Hepatocyte (in vitro differentiated cells): ENCODE measurements at regions not wholly inside any gene's neighbourhood (a gene's known extent, or its start where the extent isn't known, plus 50 kb on each side); places are given as distances from the start of the nearest gene placed in this dataset.

ENCODE experiments used
- EZH2 ChIP-seq: fragments of 200-600 bp; sonication (generic); IDR thresholded peaks from 2 replicates; pipeline ENCODE4 v1.6.1; 2016; ENCODE audit warnings: antibody characterized with exemption, mild to moderate bottlenecking, borderline replicate concordance
- EZH2phosphoT487 ChIP-seq: fragments of 200-600 bp; sonication (generic); IDR thresholded peaks from one replicate; pipeline ENCODE4 v1.6.1; 2018; ENCODE audit warnings: antibody characterized with exemption, mild to moderate bottlenecking, low read depth, moderate library complexity; ENCODE audit not compliant: unreplicated experiment, severe bottlenecking
- TF ChIP-seq, protein P1 (sequence below): fragments of 200-600 bp; sonication (generic); IDR thresholded peaks from 2 replicates; pipeline ENCODE4 v1.5.1; 2016; ENCODE audit warnings: antibody characterized with exemption, mild to moderate bottlenecking; ENCODE audit not compliant: poor library complexity

DNA sequence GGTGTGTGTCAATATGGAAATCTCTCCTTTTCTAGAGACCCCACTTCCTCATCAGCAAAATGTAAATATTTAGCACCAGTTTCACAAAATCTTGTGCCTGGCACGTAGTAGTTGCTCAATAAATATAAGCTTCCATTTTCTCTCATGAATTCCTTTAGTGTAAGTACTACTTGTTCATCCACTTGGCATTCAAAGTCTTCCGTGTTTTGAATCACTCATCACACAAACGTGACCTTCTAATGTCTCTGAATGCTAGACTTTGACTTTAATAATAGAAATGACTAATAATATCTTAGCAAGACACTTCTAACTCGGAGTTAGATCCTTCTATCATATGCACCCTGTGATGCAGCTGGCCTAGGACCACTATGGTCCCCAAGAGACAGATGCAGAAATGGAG is 168.7 kb upstream of the ZNF32 start:
- TF ChIP-seq, protein P1, sequence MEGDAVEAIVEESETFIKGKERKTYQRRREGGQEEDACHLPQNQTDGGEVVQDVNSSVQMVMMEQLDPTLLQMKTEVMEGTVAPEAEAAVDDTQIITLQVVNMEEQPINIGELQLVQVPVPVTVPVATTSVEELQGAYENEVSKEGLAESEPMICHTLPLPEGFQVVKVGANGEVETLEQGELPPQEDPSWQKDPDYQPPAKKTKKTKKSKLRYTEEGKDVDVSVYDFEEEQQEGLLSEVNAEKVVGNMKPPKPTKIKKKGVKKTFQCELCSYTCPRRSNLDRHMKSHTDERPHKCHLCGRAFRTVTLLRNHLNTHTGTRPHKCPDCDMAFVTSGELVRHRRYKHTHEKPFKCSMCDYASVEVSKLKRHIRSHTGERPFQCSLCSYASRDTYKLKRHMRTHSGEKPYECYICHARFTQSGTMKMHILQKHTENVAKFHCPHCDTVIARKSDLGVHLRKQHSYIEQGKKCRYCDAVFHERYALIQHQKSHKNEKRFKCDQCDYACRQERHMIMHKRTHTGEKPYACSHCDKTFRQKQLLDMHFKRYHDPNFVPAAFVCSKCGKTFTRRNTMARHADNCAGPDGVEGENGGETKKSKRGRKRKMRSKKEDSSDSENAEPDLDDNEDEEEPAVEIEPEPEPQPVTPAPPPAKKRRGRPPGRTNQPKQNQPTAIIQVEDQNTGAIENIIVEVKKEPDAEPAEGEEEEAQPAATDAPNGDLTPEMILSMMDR = no peak
- TF ChIP-seq EZH2phosphoT487 (no peak), EZH2 (no peak)
